ENCODE measurements at regions not wholly inside any gene's neighbourhood (a gene's known extent, or its start where the extent isn't known, plus 50 kb on each side); places are given as distances from the start of the nearest gene placed in this dataset.
A peak's percentile ranks its signal among the peaks of the same experiment; 100 is the strongest.

GRCh38 chr1:112805155-112805853 is 90.2 kb upstream of the PPM1J start:
- intact Hi-C loops (cut with DNase I): loop anchor here (5.0 kb wide), 1 partner anchor 237 kb away; no protein-coding TSS in a partner anchor

GRCh38 chr1:112803906-112804762 is 89.0 kb upstream of the PPM1J start:
- no peaks in the 10 kb centered on the region for H3K27me3 ChIP-seq (replicated peaks; ENCODE audit: insufficient read depth)
- H3K27ac ChIP-seq: no peak overlapping the region
- TF ChIP-seq POLR2AphosphoS5 (IDR thresholded peaks at IDR 0.05) (peak; percentile 57), POLR2A (IDR thresholded peaks at IDR 0.05) (no peak), CTCF (IDR thresholded peaks at IDR 0.05) (peak; percentile 49 to 90 (median 79))
- no peaks in the 10 kb centered on the region for H3K9me3 ChIP-seq
- no peak overlapping the region for H3K4me3 ChIP-seq
- intact Hi-C loops (cut with DNase I): loop anchor here (1.0 kb wide), 1 partner anchor 86 kb away; a partner anchor contains a TSS
- 49% methylated on average over 10 of the region's 10 CpGs for WGBS
- no peaks in the 10 kb centered on the region for H3K4me1 ChIP-seq (replicated peaks)
- peak; percentile 72 for DNase-seq (ENCODE audit: low spot score)
- no peaks in the 10 kb centered on the region for H3K36me3 ChIP-seq

More at GRCh38 chr1:112805155-112805853, 90.2 kb upstream of the PPM1J start:
- 85% methylated on average over 3 of the region's 3 CpGs for WGBS
- Histone ChIP-seq H3K9me3 (no peaks in the 10 kb centered on the region), H3K27ac (no peak overlapping the region), H3K4me1 (replicated peaks) (no peaks in the 10 kb centered on the region), H3K27me3 (replicated peaks; ENCODE audit: insufficient read depth) (no peaks in the 10 kb centered on the region), H3K4me3 (no peak overlapping the region), H3K36me3 (no peaks in the 10 kb centered on the region)
- TF ChIP-seq POLR2A (IDR thresholded peaks at IDR 0.05): no peak
- TF ChIP-seq POLR2AphosphoS5 (IDR thresholded peaks at IDR 0.05): no peak
- TF ChIP-seq CTCF (IDR thresholded peaks at IDR 0.05): no peak
- DNase-seq (ENCODE audit: low spot score): no peak

GRCh38 chr1:112800289-112800688 is 85.2 kb upstream of the PPM1J start:
- no peak overlapping the region for H3K27ac ChIP-seq
- H3K27me3 ChIP-seq (replicated peaks; ENCODE audit: insufficient read depth): no peaks in the 10 kb centered on the region
- H3K4me1 ChIP-seq (replicated peaks): no peaks in the 10 kb centered on the region
- no peak overlapping the region for H3K4me3 ChIP-seq
- H3K36me3 ChIP-seq: no peaks in the 10 kb centered on the region
- intact Hi-C loops (cut with DNase I): no loop called here
- TF ChIP-seq CTCF (IDR thresholded peaks at IDR 0.05) (no peak), POLR2AphosphoS5 (IDR thresholded peaks at IDR 0.05) (no peak), POLR2A (IDR thresholded peaks at IDR 0.05) (no peak)
- 65% methylated on average over 2 of the region's 2 CpGs for WGBS
- DNase-seq (ENCODE audit: low spot score): no peak
- no peaks in the 10 kb centered on the region for H3K9me3 ChIP-seq

GRCh38 chr1:112798292-112798691 is 83.2 kb upstream of the PPM1J start:
- no peak for TF ChIP-seq POLR2A (IDR thresholded peaks at IDR 0.05)
- no peak for TF ChIP-seq CTCF (IDR thresholded peaks at IDR 0.05)
- TF ChIP-seq POLR2AphosphoS5 (IDR thresholded peaks at IDR 0.05): no peak
- Histone ChIP-seq H3K36me3 (no peaks in the 10 kb centered on the region), H3K9me3 (no peaks in the 10 kb centered on the region), H3K4me3 (no peak overlapping the region), H3K27ac (no peak overlapping the region), H3K4me1 (replicated peaks) (no peaks in the 10 kb centered on the region), H3K27me3 (replicated peaks; ENCODE audit: insufficient read depth) (no peaks in the 10 kb centered on the region)
- DNase-seq (ENCODE audit: low spot score): no peak
- WGBS: 67% methylated on average over 3 of the region's 3 CpGs
- intact Hi-C loops (cut with DNase I): no loop called here
